ENCODE measurements at regions not wholly inside any gene's neighbourhood (a gene's known extent, or its start where the extent isn't known, plus 50 kb on each side); places are given as distances from the start of the nearest gene placed in this dataset.

DNA sequence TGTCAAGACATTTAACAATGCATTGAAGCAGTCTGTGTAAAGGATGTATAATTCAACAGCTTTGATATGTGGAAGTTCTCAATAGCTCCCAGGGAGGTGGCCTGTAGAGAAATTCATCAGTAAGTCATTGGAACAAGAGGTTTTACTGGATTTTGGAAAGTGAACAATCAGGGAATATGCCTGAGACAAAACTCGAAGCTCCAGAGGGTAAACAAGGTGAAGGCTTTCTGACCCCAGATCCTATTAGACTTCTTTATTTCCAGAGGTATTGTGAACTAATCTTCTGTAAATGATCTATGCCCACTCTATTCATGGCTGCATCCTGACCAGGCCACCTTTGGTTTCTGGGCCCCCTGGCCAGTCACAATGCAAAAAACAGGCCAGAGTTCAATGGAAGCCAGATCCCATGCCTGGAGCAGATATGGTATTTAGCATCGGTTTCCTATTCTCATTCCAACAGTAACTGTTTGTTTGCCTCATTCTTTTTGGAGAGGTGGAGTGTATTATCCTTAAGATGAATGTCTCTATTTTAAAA is 177.3 kb downstream of the SATB1 start:
- no peak for ATAC-seq
- no peaks in the 10 kb centered on the region for H3K9me3 Mint-ChIP-seq (ENCODE audit: insufficient read depth)
- CTCF ChIA-PET, result no interaction called here
- H3K4me3 Mint-ChIP-seq, result no peak overlapping the region
- no peaks in the 10 kb centered on the region for H3K36me3 Mint-ChIP-seq (ENCODE audit: low read depth)
- no peak overlapping the region for H3K27ac Mint-ChIP-seq
- POLR2A ChIA-PET, result interaction anchor here (0.6 kb wide), 1 partner anchor 465 kb away, joined by 3 read pairs; no protein-coding TSS in a partner anchor
- no peaks in the 10 kb centered on the region for H3K4me1 Mint-ChIP-seq (ENCODE audit: low read depth)
- no peak for DNase-seq
- peaks cover 2% of the 10 kb centered on the region for H3K27me3 Mint-ChIP-seq (ENCODE audit: low read depth)

DNA sequence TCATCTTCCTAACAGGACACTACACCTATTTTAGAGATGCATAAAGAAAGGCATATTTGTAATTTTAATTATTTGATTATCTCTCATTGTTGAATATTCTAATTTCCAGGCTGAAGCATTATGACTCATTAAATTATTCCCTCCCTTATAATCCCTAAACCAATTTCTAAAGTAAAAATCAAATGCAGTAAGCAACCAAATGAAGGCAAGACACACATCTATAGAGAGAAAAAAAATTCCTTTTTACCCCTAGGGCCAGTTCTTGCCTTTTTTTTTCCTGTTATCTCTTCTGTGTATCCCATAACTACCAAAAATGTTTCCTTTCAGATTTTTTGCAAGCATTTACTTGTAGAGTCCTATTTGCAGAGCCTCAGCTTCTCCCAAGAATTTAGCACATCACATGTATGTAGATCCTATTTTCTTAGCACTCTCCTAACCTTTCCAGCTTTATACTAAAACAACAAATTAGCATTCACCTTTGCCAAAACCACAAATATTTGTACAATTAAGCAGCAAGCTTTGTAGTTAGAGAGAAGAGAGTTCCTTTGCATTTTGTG is 177.9 kb downstream of the SATB1 start:
- Mint-ChIP-seq H3K27ac (no peak overlapping the region), H3K36me3 (ENCODE audit: low read depth) (no peaks in the 10 kb centered on the region), H3K4me3 (no peak overlapping the region), H3K9me3 (ENCODE audit: insufficient read depth) (no peaks in the 10 kb centered on the region), H3K4me1 (ENCODE audit: low read depth) (no peaks in the 10 kb centered on the region), H3K27me3 (ENCODE audit: low read depth) (peaks cover 2% of the 10 kb centered on the region)
- ChIA-PET CTCF (no interaction called here), POLR2A (no interaction called here)
- no peak for DNase-seq
- no peak for ATAC-seq

DNA sequence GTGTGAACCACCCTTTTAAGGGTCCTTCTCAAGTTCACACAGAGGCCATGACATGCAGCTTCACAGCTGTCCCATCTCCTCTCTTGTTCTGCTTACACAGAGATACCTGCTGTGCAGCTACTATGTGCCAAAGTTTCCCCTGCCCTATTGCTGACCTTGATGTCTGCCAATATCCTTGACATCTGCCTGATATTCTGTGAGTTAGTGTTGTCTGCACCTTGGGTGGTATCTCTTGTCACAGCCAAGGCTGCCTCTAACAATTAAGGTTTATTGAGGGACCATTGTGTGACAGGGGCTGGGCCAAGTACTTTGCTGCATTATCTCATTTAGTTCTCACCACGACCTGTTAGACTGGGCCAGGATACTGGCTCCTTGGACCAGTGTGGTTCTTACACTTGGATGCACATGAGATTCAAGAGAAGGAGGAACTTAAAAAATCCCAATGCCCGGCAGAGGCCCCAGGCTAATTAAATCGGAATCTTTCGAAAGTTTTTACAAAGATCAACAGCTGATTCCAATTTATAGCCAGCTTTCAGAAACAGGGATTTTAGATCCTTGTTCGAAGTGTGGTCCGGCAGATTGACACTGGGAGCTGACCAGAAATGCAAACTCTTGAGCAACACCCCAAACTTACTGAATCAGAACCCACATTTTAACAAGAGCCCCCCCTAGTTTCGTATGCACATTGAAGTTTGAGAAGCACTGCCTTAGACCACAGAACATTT is 178.6 kb downstream of the SATB1 start:
- no peaks in the 10 kb centered on the region for H3K4me1 Mint-ChIP-seq (ENCODE audit: low read depth)
- ATAC-seq (no peak), DNase-seq (no peak)

DNA sequence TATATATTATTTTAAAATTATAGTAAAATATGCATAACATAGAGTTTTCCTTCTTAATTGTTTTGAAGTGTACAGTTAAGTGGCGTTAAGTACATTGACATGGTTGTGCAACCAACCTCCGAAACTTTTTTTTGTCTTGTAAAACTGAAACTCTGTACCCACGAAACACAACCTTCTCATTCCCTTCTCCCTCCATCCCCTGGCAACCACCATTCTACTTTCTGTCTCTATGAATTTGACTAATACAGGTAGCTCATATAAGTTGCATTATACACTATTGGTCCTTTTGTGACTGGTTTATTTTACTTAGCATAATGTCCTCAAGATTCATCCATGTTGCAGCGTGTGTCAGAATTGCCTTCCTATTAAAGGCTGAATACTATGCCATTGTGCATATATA is 179.4 kb downstream of the SATB1 start:
- Mint-ChIP-seq H3K27me3 (ENCODE audit: low read depth) (peaks cover 5% of the 10 kb centered on the region), H3K9me3 (ENCODE audit: insufficient read depth) (no peaks in the 10 kb centered on the region), H3K36me3 (ENCODE audit: low read depth) (no peaks in the 10 kb centered on the region), H3K27ac (no peak overlapping the region), H3K4me1 (ENCODE audit: low read depth) (no peaks in the 10 kb centered on the region), H3K4me3 (no peak overlapping the region)
- DNase-seq (no peak), ATAC-seq (no peak)
- CTCF ChIA-PET, result no interaction called here
- POLR2A ChIA-PET, result no interaction called here

More for the DNA sequence above, 178.6 kb downstream of the SATB1 start:
- POLR2A ChIA-PET, result no interaction called here
- Mint-ChIP-seq H3K27ac (no peak overlapping the region), H3K4me3 (no peak overlapping the region), H3K9me3 (ENCODE audit: insufficient read depth) (no peaks in the 10 kb centered on the region), H3K36me3 (ENCODE audit: low read depth) (no peaks in the 10 kb centered on the region), H3K27me3 (ENCODE audit: low read depth) (peaks cover 5% of the 10 kb centered on the region)
- CTCF ChIA-PET, result no interaction called here

DNA sequence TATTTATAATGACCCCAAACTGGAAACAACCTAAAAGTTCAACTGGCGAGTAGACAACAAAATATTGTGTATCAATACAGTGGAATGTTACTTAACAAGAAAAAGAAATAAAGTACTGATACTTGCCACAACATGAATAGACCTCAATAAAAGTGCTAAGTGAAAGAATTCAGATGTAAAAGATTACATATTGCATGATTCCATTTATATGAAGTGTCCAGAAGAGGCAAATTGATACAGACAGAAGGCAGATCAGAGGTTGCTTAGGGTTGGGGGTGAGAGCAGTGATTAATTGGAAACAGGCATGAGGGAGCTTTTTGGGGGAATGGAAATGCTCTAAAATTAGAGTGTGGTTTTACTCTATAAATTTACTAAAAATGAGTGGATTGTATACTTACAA is 183.3 kb downstream of the SATB1 start:
- CTCF ChIA-PET, result no interaction called here

DNA sequence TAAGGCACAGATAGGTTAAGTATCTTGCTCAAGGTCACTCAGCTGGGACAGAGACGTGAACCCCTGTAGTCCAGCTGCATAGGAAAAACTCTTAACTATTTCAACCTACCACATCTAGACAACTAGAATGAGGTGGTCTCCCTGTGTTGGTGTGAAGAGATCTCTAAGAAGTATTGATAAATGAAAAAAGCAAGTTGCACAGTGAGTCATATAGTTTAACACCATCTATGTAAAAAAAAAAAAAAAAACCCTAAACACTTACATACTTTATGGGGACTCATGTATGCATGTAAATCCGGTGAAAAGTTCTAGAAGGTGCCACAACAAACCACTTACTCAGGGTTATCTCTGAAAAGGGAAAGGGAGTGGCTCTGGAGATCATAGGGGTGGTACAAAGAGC is 185.5 kb downstream of the SATB1 start:
- Mint-ChIP-seq H3K9me3 (ENCODE audit: insufficient read depth) (no peaks in the 10 kb centered on the region), H3K36me3 (ENCODE audit: low read depth) (no peaks in the 10 kb centered on the region), H3K27ac (no peak overlapping the region), H3K4me1 (ENCODE audit: low read depth) (no peaks in the 10 kb centered on the region), H3K27me3 (ENCODE audit: low read depth) (peaks cover 5% of the 10 kb centered on the region), H3K4me3 (no peak overlapping the region)
- CTCF ChIA-PET, result no interaction called here
- POLR2A ChIA-PET, result no interaction called here
- DNase-seq (no peak), ATAC-seq (no peak)

More for the DNA sequence above, 183.3 kb downstream of the SATB1 start:
- H3K27ac Mint-ChIP-seq, result no peak overlapping the region
- H3K36me3 Mint-ChIP-seq (ENCODE audit: low read depth), result no peaks in the 10 kb centered on the region
- no peak for ATAC-seq
- H3K9me3 Mint-ChIP-seq (ENCODE audit: insufficient read depth), result no peaks in the 10 kb centered on the region
- DNase-seq, result no peak
- H3K27me3 Mint-ChIP-seq (ENCODE audit: low read depth), result peaks cover 5% of the 10 kb centered on the region
- H3K4me1 Mint-ChIP-seq (ENCODE audit: low read depth), result no peaks in the 10 kb centered on the region
- POLR2A ChIA-PET, result no interaction called here
- no peak overlapping the region for H3K4me3 Mint-ChIP-seq

DNA sequence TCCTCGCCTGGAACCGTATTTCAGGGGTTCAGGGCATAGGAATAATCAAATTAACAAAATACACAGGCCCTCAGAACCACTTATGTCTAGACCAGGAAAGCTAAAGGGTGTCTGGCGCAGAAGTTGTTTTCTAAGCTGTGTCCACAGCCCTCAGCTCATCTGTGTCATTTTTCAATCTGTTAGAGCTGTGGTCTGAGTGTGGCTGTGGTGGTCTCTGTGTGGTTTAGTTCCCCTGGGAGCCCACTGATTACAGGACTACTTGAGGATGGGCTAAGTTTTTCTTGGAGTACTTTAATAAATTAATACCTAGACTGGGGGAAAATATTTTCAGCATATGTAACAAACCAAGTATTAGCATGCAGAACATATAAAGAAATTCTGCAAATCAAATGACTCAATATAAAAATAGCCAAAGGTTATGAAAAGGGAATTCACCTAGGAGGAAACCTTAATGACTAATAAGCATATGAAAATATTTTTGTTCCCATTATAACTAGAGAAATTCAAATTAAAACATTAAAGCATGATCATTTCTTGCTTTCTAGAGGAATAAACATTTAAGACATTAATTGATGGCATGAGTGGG is 186.3 kb downstream of the SATB1 start:
- no peaks in the 10 kb centered on the region for H3K4me1 Mint-ChIP-seq (ENCODE audit: low read depth)
- ChIA-PET CTCF (no interaction called here), POLR2A (no interaction called here)
- no peak overlapping the region for H3K27ac Mint-ChIP-seq
- ATAC-seq, result no peak
- H3K4me3 Mint-ChIP-seq, result no peak overlapping the region
- H3K36me3 Mint-ChIP-seq (ENCODE audit: low read depth), result no peaks in the 10 kb centered on the region
- H3K27me3 Mint-ChIP-seq (ENCODE audit: low read depth), result peaks cover 5% of the 10 kb centered on the region
- no peak for DNase-seq
- H3K9me3 Mint-ChIP-seq (ENCODE audit: insufficient read depth), result no peaks in the 10 kb centered on the region

DNA sequence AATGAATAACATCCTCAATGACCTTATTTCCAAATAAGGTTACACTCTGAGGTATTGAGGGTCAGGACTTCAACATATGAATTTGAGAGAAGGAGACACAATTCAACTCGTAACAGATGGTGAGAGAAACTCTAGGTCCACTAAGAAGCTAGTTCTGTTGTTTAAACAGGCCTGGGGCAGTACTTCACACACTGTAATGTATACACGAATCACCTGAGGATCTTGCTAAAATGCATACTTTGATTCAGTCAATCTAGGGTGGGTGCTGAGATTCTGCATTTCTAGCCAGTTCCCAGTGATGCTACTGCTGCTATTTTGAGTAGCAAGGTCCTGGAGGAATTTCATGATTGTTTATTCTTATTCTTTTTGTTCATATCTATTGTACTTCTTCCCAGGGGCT is 186.8 kb downstream of the SATB1 start:
- Mint-ChIP-seq H3K36me3 (ENCODE audit: low read depth) (no peaks in the 10 kb centered on the region), H3K4me1 (ENCODE audit: low read depth) (no peaks in the 10 kb centered on the region)
- no peak for ATAC-seq

DNA sequence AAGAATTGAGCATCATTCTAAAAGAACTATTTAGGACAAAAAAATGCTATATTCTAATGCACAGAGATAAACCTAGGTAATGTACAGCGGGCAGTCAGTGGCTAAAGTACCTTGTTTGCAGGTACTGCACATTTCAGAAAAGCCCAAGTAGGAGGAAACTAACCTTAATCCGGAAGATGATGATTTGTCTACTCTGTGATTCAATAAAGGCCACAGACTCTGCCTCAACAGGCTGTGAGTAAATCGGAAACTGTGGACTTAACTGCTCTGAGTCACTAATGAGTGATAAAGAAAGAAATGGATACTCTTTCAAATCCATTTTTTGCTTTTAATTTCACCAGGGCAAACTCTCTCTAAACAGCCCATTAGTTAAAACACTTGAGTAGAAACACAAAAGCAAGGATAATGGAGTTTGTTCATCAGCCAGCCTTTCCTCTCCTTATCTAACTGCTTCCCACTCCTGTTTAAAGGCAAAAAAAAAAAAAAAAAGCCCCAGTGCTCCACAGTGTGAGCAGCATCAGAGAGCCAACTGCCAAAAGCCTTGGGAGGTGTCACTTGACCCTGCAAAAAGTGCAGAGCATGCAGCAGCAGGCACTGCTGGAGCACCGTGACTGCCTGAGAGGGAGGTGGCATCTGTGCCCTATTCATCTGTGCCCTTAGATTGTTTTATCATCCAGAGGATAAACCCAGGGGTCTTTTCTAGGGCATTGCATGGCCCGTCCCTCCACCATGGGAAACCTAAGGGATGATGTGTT is 187.7 kb downstream of the SATB1 start:
- peaks cover 8% of the 10 kb centered on the region for H3K27me3 Mint-ChIP-seq (ENCODE audit: low read depth)
- no peak for DNase-seq

More for the DNA sequence above, 186.8 kb downstream of the SATB1 start:
- Mint-ChIP-seq H3K9me3 (ENCODE audit: insufficient read depth) (no peaks in the 10 kb centered on the region), H3K4me3 (no peak overlapping the region), H3K27ac (no peak overlapping the region), H3K27me3 (ENCODE audit: low read depth) (peaks cover 8% of the 10 kb centered on the region)
- DNase-seq, result no peak
- POLR2A ChIA-PET, result no interaction called here
- CTCF ChIA-PET, result no interaction called here

DNA sequence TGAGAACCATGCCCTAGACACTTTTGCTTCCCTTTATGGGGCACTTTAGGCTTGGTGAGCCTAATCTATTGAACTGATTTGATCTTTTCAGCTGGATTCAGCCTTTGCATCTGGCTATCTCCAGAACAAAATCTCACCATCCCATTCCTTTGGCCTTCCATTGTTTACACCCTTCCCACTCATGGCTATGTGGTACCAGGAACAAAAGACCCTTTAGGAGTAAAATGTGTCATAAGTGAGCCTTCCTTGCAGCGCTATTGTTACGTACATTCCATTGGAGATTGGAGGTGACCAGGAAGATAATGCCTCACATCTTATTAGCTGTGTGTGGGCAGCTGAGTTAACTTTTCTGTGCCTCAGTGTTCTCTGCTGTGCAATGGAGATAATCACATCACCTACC is 188.4 kb downstream of the SATB1 start:
- H3K4me3 Mint-ChIP-seq, result no peak overlapping the region
- peaks cover 6% of the 10 kb centered on the region for H3K27me3 Mint-ChIP-seq (ENCODE audit: low read depth)
- DNase-seq (no peak), ATAC-seq (no peak)
- H3K9me3 Mint-ChIP-seq (ENCODE audit: insufficient read depth), result no peaks in the 10 kb centered on the region
- ChIA-PET CTCF (no interaction called here), POLR2A (interaction anchor here (0.8 kb wide), 1 partner anchor 9 kb away, joined by 4 read pairs; no protein-coding TSS in a partner anchor)
- no peaks in the 10 kb centered on the region for H3K36me3 Mint-ChIP-seq (ENCODE audit: low read depth)
- H3K27ac Mint-ChIP-seq, result no peak overlapping the region
- H3K4me1 Mint-ChIP-seq (ENCODE audit: low read depth), result no peaks in the 10 kb centered on the region

More for the DNA sequence above, 187.7 kb downstream of the SATB1 start:
- CTCF ChIA-PET, result no interaction called here
- Mint-ChIP-seq H3K4me1 (ENCODE audit: low read depth) (no peaks in the 10 kb centered on the region), H3K27ac (no peak overlapping the region), H3K36me3 (ENCODE audit: low read depth) (no peaks in the 10 kb centered on the region), H3K9me3 (ENCODE audit: insufficient read depth) (no peaks in the 10 kb centered on the region), H3K4me3 (no peak overlapping the region)
- no peak for ATAC-seq
- POLR2A ChIA-PET, result interaction anchor here (0.8 kb wide), 1 partner anchor 9 kb away, joined by 4 read pairs; no protein-coding TSS in a partner anchor

DNA sequence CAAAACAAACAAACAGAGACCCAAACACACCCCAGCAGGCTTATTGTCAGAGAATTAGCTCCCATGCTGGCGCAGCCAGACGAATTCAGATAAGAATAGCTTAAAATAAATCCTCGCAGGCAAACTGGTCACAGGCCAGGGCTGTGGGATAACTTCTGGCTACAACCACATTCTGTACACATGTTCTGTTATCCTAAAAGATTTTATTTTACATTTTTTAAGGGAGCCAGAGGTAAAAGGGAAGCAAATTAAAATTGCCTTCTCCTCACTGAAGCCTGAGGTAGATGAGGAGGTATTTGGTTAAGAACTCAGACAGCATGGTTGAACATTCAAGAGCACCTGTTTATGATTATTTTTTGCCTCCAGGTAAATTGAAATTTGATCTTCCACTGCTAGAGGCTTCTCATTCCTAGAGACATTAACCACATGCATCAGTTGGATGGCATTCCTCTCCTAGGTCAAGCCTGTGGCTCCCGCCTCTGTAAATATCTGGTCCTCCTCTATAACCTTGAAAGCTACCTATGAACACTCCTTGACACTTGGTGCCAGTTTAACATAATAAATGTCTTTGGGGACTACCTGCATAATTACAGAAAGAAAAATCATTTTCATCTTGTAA is 190.3 kb downstream of the SATB1 start:
- POLR2A ChIA-PET, result no interaction called here

More for the DNA sequence above, 190.3 kb downstream of the SATB1 start:
- H3K36me3 Mint-ChIP-seq (ENCODE audit: low read depth), result no peaks in the 10 kb centered on the region
- no peaks in the 10 kb centered on the region for H3K4me1 Mint-ChIP-seq (ENCODE audit: low read depth)
- H3K27me3 Mint-ChIP-seq (ENCODE audit: low read depth), result peaks cover 6% of the 10 kb centered on the region
- no peak for ATAC-seq
- H3K9me3 Mint-ChIP-seq (ENCODE audit: insufficient read depth), result no peaks in the 10 kb centered on the region
- CTCF ChIA-PET, result no interaction called here
- no peak overlapping the region for H3K4me3 Mint-ChIP-seq
- no peak for DNase-seq
- H3K27ac Mint-ChIP-seq, result no peak overlapping the region
